HG03432 (cell line): ENCODE measurements at regions not wholly inside any gene's neighbourhood (a gene's known extent, or its start where the extent isn't known, plus 50 kb on each side); places are given as distances from the start of the nearest gene placed in this dataset.

Experiments used
- ATAC-seq: cut with Tn5 transposase; IDR thresholded peaks from one replicate; pipeline ENCODE4 v1.9.1; 2021; ENCODE audit warnings: mild to moderate bottlenecking, moderate library complexity; ENCODE audit not compliant: unreplicated experiment

DNA sequence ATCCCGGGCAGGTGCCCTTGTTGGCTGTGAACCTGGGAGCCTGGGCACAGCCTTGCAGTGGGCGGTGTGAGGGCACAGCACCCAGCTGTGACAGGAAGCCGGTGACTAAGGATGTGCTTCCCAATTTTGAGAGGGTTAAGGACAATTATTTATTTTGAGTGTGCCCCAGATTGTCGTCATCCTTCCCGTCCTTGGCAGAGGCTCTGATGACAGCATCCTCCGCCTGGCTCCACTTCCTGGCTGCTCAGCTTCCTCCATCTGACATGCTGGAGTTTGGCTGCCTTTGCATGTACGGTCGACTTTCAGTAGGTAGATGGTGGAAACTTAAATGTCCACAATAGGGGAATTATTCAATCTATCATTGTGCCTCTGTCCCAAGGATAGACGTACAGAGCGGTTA lies 282.4 kb upstream of the EEF2KMT start:
- ATAC-seq: no peak

DNA sequence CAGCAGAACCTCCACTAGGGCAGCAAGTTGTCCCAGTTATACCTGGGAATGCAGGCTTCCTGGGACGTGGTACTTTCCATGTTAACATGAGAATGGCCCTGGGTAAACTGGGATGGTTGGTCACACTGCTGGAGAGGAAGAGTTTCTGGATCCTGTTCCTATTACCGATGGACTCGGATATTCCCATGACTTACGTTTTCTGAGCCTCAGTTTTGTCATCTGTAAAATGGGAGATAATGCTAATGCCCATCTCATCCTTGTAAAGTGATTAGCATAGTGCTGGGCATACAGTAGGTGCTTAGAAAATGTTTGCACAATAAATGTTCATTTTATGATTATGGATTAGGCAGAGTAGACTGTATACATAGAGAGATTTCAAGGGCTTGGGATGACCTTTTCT lies 280.9 kb upstream of the EEF2KMT start:
- ATAC-seq: no peak

DNA sequence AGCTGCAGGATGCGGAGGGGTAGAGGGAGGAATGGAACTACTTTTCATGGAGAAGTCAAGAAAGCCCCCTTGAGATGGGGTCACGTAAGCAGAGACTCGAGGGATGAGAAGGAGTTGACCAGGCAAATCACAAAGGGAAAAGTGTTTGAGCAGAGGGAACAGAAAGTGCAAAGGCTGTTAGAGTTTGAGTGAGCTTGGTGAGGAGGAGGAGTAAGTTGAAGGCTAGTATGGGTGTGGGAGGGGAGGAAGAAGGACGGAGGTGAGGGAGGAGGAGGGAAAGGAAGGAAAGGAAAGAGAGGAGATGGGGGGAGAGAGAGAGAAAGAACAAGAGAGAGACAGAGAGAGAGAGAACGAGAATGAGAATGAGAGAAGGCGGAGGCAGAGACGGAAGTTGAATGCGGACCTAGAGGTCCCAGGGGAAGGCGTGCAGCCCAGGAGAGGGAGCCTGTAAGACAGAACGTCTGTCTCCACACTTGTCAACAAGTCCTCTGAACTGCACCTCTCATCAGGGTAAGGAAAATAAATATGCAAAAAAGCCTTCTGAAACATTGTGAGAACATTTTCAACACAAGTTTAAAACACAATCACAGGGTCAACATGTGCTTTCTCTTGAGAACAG lies 279.8 kb upstream of the EEF2KMT start:
- ATAC-seq: no peak

GRCh38 chr16:5374184-5374583 lies 276.6 kb upstream of the EEF2KMT start:
- no peak for ATAC-seq

DNA sequence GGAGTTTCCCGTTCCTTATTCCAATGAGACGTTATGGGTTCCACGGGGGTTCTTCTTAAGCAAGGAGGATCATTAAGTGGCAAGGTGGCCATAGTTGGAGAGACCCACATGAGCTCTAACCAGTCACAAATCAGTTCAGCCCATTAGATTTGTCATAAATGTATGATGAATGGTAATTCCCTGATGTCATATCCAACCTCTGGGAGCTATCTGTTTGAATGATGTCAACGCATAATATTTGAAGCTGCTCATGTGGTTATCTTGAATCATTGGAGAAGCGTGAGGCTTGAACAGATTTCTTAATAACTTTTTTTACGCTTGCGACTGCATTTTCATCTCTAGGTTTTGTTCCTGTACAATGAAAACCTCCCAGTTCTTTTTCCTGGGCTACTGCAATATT lies 270.4 kb upstream of the EEF2KMT start:
- no peak for ATAC-seq

- ATAC-seq: no peak
Measured at GRCh38 chr16:5366126-5366525, 268.5 kb upstream of the EEF2KMT start.

DNA sequence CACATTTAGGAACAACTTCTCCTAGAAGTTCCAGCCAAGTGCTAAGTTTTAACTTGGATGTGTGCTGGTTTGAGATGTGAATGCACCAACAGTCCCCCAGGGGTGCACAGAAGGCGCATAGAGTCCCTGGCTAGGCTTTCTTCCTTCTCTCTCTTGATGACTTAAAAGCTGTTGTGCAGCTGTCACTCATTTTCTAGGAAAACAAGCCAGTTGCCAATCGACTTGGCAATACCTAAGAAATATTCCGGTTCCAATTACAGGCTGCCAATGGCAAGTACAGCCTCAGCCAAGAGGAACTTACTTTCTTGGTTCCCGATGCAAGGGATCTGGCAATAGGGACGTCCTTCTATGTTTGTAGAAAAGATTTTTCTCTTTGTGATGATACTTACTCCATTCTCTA lies 266.6 kb upstream of the EEF2KMT start:
- no peak for ATAC-seq

DNA sequence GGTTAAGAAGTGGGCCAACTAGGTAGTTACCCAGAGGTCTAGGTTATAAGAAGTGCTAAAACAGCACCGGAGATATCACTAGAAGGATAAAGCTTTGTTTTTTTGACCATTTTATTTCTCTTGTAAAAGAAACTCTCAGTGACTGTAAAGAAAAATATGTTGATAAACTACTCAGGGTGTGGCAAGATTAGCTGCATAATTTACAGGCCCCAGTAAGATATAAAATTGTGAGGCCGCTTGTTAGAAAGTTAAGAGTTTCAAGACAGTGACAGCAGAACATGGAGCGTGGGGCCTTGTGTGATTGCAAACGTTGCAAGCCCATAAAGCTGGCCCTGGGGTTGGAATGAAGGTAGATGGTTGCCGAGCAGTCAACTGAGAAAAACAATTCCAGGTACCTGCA lies 263.7 kb upstream of the EEF2KMT start:
- no peak for ATAC-seq

- no peak for ATAC-seq
Measured at GRCh38 chr16:5354645-5355044, 257.1 kb upstream of the EEF2KMT start.

DNA sequence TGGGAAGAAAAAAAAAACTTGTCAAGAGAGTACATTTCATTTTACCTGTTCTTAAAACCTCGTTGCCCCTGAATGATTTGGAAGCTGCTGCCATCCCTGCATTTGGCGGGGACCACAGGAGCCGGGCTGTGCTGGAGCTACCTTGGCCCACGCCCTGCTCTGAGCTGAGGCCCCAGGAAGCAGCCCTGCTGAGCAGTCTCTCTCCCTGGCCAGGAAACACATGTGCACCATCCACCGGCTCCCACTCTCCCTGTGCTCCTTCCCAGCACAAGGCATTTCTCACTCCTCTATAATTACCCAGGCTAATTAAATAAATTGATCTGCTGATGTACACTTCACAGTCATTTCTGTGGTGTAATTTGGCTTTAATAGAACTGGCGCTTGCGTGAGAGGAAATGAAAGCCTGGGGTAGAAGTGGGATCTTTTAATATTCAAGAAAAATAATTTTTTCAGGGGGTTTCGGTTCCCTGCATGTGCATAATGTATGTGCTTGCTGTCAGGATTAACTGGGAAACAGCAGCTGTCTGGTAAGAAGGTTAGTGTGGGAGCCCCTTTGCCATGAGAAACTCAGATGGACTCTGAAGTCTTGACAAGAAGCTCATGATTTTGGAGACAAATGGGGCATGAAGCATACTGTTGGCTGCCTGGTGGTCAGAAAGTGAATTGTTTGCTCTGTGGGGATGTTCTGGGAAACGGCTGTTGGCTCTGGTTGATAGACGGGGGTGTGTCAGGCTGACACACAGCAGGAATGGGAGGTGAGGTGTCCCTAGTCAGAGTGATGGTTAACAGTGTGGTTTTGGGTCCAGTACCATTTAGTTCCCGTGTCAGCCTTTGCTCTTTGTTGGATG lies 252.3 kb upstream of the EEF2KMT start:
- no peak for ATAC-seq

GRCh38 chr16:5349101-5349500 lies 251.5 kb upstream of the EEF2KMT start:
- ATAC-seq: no peak

GRCh38 chr16:5347561-5347960 lies 250.0 kb upstream of the EEF2KMT start:
- no peak for ATAC-seq

DNA sequence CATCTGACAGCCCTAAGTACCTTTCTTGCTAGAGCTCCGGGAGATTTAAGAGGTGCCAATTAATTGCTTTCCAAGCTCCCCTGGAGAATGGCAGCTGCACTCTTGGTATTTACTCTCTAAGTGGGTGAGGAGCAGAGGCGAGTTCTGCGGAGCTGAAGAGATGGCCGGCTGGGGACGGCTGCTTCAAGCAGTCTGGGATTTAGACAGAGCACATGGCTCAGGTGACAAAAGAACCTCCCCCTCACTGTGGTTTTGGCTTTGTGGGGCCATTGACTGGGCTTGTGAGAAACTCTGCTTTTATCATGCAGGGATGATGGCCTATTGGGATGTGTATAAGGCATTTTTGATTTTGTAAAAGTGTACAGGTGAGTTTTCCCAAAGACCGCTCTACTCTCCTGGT lies 239.3 kb upstream of the EEF2KMT start:
- ATAC-seq: no peak

GRCh38 chr16:5333991-5334390 lies 236.4 kb upstream of the EEF2KMT start:
- ATAC-seq: no peak

DNA sequence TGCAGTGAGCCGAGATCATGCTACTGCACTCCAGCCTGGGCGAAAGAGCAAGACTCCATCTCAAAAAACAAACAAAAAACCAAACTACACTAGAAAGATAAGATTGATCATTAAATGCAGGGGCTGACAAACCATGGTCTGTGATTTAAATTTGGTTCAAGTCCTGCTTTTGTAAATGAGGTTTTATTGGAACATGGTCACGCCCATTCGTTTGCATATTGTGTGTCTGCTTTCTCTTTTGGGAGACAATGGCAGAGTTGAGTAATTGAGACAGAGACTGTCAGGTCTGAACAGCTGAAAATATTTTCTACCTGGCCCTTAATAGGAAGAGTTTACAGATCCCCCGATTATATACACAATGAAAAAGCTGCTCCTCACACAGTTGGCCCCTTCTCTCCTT lies 235.5 kb upstream of the EEF2KMT start:
- ATAC-seq: no peak

GRCh38 chr16:5330058-5330457 lies 232.5 kb upstream of the EEF2KMT start:
- ATAC-seq: no peak

GRCh38 chr16:5328546-5328945 lies 231.0 kb upstream of the EEF2KMT start:
- ATAC-seq: no peak

GRCh38 chr16:5326395-5326794 lies 228.8 kb upstream of the EEF2KMT start:
- ATAC-seq: no peak

GRCh38 chr16:5325932-5326331 lies 228.3 kb upstream of the EEF2KMT start:
- ATAC-seq: no peak

DNA sequence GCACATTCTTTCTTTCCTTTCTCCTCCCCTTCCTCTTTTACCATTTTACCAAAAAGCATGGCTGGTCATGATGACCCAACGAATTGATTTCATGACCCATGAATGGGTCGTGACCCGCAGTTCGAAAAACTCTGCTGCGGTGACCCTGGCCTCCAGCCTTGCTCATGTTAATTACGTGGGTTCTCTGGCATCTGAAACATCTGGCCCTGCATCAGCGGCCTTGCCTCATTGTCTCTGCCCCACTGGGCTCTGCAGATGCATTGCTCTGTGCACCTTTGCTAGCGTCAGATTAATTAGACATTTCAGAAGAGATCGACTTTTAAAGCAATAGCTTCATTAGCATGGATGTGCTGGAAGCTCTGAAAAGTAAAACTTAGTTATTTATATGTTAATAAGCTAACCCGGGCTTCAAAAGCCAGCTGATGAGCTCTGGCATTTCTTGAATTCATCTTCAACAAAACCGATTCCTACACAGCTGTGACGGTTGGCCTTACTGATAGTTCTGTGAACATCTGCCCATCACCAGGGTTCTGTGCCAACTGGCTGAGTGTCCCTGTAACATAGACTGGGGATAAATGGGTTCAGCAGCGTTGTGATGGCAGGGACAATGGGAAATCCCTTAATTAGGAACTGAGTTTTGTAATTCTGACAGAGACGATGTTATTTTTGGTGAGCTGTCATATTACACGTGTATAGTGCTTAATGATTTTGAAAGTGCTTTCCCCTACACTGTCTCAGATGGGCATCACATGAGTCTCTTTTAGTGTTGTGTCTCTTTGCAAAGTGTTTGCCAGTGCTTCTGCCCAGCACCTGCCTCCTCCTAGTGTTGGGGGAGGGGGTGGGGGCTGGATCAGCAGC lies 225.9 kb upstream of the EEF2KMT start:
- no peak for ATAC-seq

GRCh38 chr16:5321930-5322329 lies 224.3 kb upstream of the EEF2KMT start:
- no peak for ATAC-seq

- ATAC-seq: no peak
Measured at GRCh38 chr16:5319799-5320198, 222.2 kb upstream of the EEF2KMT start.
